K562 (cell line): ENCODE measurements at regions not wholly inside any gene's neighbourhood (a gene's known extent, or its start where the extent isn't known, plus 50 kb on each side); places are given as distances from the start of the nearest gene placed in this dataset.

ENCODE experiments used
- ATF2 ChIP-seq: sonication (generic); formaldehyde crosslinking; IDR thresholded peaks from 2 replicates; pipeline ENCODE4 v1.8.1; 2022; ENCODE audit warnings: missing genetic modification reagents
- CBX8 ChIP-seq: fragments of 200-600 bp; sonication (generic); IDR thresholded peaks from 2 replicates; pipeline ENCODE4 v1.6.1; 2012; ENCODE audit warnings: borderline replicate concordance, mixed run types, low read depth, mild to moderate bottlenecking, moderate library complexity, mixed read lengths, low read length, control low read depth, inconsistent platforms; ENCODE audit not compliant: poor library complexity, severe bottlenecking; ENCODE audit errors: extremely low read depth
- CTCF ChIP-seq, 3 experiments: IDR thresholded peaks in 2 of 3; conservative IDR thresholded peaks in 1 of 3; 2 replicates each; pipeline ENCODE4 v1.5.1; 2011 to 2012; ENCODE audit warnings: low read length in 3 of 3, mild to moderate bottlenecking in 3 of 3, control low read depth in 2 of 3, improper control_type of control experiment in 1 of 3, inconsistent platforms in 1 of 3, low read depth in 1 of 3, mixed read lengths in 1 of 3, moderate library complexity in 1 of 3; ENCODE audit not compliant: insufficient read depth in 2 of 3
- DPF2 ChIP-seq: fragments of 450-650 bp; IDR thresholded peaks from 2 replicates; pipeline ENCODE4 v1.6.1; 2016
- ETS1 ChIP-seq: conservative IDR thresholded peaks from 2 replicates; pipeline ENCODE4 v1.6.1; 2011; ENCODE audit warnings: low read depth, mild to moderate bottlenecking, low read length; ENCODE audit not compliant: control insufficient read depth
- FOS ChIP-seq: IDR thresholded peaks from 3 replicates; pipeline ENCODE4 v1.6.1; 2011; ENCODE audit not compliant: insufficient read length; ENCODE audit errors: extremely low read depth
- NR2C2 ChIP-seq, 2 experiments: fragments of 200-800 bp in 1 of 2; sonication (Bioruptor generic) in 1 of 2; sonication (generic) in 1 of 2; formaldehyde crosslinking in 1 of 2; IDR thresholded peaks; 2 replicates each; pipeline versions ENCODE4 v1.6.1 to v1.8.0; 2016 to 2022; ENCODE audit warnings: mild to moderate bottlenecking in 1 of 2, missing compliant biosample characterization in 1 of 2, missing genetic modification characterization in 1 of 2, missing genetic modification reagents in 1 of 2
- SIN3B ChIP-seq: fragments of 450-650 bp; IDR thresholded peaks from 2 replicates; pipeline ENCODE4 v1.6.1; 2017; ENCODE audit warnings: low read depth, mild to moderate bottlenecking, moderate library complexity
- USF2 ChIP-seq: sonication (generic); formaldehyde crosslinking; IDR thresholded peaks from 2 replicates; pipeline ENCODE4 v1.5.0; 2020; ENCODE audit warnings: missing genetic modification reagents
- ZFX ChIP-seq: sonication (generic); formaldehyde crosslinking; IDR thresholded peaks from 2 replicates; pipeline ENCODE4 v1.8.0; 2022; ENCODE audit warnings: mild to moderate bottlenecking, missing genetic modification reagents, moderate library complexity
- ZNF124 ChIP-seq: sonication (generic); formaldehyde crosslinking; IDR thresholded peaks from 2 replicates; pipeline ENCODE4 v1.8.1; 2022; ENCODE audit warnings: missing genetic modification reagents
- ZNF324 ChIP-seq: fragments of 250-450 bp; sonication (Bioruptor Pico); IDR thresholded peaks from 2 replicates; pipeline ENCODE4 v1.4.0; 2020; ENCODE audit warnings: mild to moderate bottlenecking
- ZNF384 ChIP-seq: IDR thresholded peaks from 2 replicates; pipeline ENCODE4 v1.6.1; 2012; ENCODE audit warnings: low read depth, low read length, improper control_type of control experiment
- ZNF830 ChIP-seq: fragments of 250-450 bp; sonication (Bioruptor Pico); IDR thresholded peaks from 2 replicates; pipeline ENCODE4 v1.5.0; 2021; ENCODE audit warnings: mild to moderate bottlenecking

GRCh38 chr10:65367706-65368105, 1558.1 kb upstream of the LRRTM3 start:
- TF ChIP-seq CTCF (IDR thresholded peaks at IDR 0.05 in 2 of 3, conservative IDR thresholded peaks at IDR 0.05 in 1 of 3; ENCODE audit: insufficient read depth in 2 of 3, low read depth in 1 of 3, low read length in 3 of 3) (no peak), NR2C2 (CRISPR knock-in tag; IDR thresholded peaks at IDR 0.05) (no peak), NR2C2 (tag; IDR thresholded peaks at IDR 0.05) (no peak), ZNF384 (no peak), ZNF830 (CRISPR knock-in tag) (no peak), SIN3B (no peak), DPF2 (no peak), ZNF324 (no peak), ZNF124 (CRISPR knock-in tag) (no peak), ATF2 (no peak), ETS1 (no peak), ZFX (CRISPR knock-in tag) (no peak), FOS (no peak), CBX8 (no peak), USF2 (no peak)
